ENCODE measurements at regions not wholly inside any gene's neighbourhood (a gene's known extent, or its start where the extent isn't known, plus 50 kb on each side); places are given as distances from the start of the nearest gene placed in this dataset.

DNA sequence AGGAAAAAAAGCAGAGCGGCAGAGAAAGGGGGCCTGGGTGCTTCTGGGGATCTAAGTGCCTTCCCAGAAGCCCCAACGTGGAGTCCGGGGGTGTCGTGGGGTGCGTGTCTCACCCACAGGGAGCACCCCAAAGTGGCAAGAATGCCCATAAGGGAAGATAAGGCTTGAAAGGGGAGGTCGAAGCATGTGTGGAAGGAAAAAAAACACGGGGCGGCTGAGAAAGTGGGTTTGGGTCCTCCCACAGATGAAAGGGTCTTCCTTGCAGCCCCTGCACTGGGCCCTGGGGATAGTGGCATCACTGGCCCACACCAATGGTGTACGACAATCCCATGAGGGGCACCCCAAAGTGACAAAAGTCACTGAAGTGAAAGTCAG is 275.5 kb downstream of the ALG10 start:
- TF ChIP-seq POLR2A (IDR thresholded peaks at IDR 0.05) (no peak), EP300 (IDR thresholded peaks at IDR 0.05) (no peak)
- TF ChIP-seq, protein P1, sequence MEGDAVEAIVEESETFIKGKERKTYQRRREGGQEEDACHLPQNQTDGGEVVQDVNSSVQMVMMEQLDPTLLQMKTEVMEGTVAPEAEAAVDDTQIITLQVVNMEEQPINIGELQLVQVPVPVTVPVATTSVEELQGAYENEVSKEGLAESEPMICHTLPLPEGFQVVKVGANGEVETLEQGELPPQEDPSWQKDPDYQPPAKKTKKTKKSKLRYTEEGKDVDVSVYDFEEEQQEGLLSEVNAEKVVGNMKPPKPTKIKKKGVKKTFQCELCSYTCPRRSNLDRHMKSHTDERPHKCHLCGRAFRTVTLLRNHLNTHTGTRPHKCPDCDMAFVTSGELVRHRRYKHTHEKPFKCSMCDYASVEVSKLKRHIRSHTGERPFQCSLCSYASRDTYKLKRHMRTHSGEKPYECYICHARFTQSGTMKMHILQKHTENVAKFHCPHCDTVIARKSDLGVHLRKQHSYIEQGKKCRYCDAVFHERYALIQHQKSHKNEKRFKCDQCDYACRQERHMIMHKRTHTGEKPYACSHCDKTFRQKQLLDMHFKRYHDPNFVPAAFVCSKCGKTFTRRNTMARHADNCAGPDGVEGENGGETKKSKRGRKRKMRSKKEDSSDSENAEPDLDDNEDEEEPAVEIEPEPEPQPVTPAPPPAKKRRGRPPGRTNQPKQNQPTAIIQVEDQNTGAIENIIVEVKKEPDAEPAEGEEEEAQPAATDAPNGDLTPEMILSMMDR (IDR thresholded peaks at IDR 0.05): no peak

Measured in stomach (tissue), 4 donors.